Sigmoid colon (tissue), 4 donors: ENCODE measurements at regions not wholly inside any gene's neighbourhood (a gene's known extent, or its start where the extent isn't known, plus 50 kb on each side); places are given as distances from the start of the nearest gene placed in this dataset.

Experiments used
- EP300 ChIP-seq, 4 donors: sonication (generic); formaldehyde crosslinking; IDR thresholded peaks; one replicate each; pipeline ENCODE4 v1.6.1; 2017; ENCODE audit warnings: antibody characterized with exemption in 4 of 4
- POLR2A ChIP-seq, 2 donors: fragments of 450-650 bp; IDR thresholded peaks; one replicate each; pipeline ENCODE4 v1.6.1; 2016; ENCODE audit warnings: antibody characterized with exemption in 2 of 2, mild to moderate bottlenecking in 2 of 2, moderate library complexity in 2 of 2
- POLR2AphosphoS5 ChIP-seq, 4 donors: sonication (generic); formaldehyde crosslinking; IDR thresholded peaks; one replicate each; pipeline ENCODE4 v1.6.1; 2017; ENCODE audit warnings: antibody characterized with exemption in 4 of 4
- TF ChIP-seq, protein P1 (sequence below), 4 experiments: fragments of 450-650 bp in 3 of 4; fragments of 200-600 bp in 1 of 4; IDR thresholded peaks; one replicate each; pipeline ENCODE4 v1.5.1; 2016 to 2019; ENCODE audit warnings: antibody characterized with exemption in 4 of 4, mild to moderate bottlenecking in 3 of 4, moderate library complexity in 2 of 4

- no peak for TF ChIP-seq POLR2A (IDR thresholded peaks at IDR 0.05)
- TF ChIP-seq, protein P1, sequence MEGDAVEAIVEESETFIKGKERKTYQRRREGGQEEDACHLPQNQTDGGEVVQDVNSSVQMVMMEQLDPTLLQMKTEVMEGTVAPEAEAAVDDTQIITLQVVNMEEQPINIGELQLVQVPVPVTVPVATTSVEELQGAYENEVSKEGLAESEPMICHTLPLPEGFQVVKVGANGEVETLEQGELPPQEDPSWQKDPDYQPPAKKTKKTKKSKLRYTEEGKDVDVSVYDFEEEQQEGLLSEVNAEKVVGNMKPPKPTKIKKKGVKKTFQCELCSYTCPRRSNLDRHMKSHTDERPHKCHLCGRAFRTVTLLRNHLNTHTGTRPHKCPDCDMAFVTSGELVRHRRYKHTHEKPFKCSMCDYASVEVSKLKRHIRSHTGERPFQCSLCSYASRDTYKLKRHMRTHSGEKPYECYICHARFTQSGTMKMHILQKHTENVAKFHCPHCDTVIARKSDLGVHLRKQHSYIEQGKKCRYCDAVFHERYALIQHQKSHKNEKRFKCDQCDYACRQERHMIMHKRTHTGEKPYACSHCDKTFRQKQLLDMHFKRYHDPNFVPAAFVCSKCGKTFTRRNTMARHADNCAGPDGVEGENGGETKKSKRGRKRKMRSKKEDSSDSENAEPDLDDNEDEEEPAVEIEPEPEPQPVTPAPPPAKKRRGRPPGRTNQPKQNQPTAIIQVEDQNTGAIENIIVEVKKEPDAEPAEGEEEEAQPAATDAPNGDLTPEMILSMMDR (IDR thresholded peaks at IDR 0.05) = no peak
- no peak for TF ChIP-seq EP300 (IDR thresholded peaks at IDR 0.05)
- no peak for TF ChIP-seq POLR2AphosphoS5 (IDR thresholded peaks at IDR 0.05)
These were observed 112.5 kb upstream of the SLC44A1 start for GRCh38 chr9:105131981-105132380.
